ENCODE measurements at regions not wholly inside any gene's neighbourhood (a gene's known extent, or its start where the extent isn't known, plus 50 kb on each side); places are given as distances from the start of the nearest gene placed in this dataset.

DNA sequence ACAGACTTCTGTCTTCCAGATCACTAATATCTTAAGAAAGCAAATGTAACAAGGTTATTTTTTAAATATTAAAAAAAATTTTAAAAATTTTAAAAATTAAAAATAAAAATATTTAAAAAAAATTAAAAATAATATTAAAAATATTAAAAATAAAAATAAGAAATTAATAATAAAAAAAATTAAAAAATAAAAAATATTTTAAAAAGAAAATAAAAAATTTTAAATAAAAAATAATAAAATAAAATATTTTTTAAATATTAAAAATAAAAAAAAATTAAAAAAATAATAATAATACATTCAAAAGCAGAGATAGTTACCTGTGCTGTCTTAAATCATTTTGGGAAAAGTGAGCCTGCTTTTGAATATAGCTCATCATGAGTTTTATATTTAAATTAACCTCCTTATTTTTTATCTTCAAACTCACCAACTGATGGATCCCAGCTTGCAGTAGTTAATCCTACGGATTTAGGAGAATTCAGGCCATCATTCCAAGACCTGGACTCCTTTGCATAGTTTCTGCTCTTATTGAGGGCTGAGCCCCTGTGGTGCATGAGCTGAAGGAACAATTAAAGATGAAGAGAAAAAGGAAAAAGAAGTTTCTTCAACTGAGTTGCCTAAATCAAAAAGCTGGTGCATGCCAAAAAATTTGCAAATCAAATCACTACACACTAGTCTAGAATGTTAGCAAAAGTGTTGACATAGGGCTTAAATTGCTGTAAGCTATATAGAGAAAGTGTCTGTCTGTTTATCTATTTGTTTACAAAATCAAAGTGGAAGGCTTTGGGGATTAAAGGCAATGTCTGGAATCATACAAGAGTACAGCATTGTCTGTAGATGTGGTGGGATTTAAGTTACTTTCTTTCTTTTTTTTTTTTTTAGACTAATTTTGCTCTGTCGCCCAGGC, 50.5 kb upstream of the ZNF438 start:
- DNase-seq: no peak

DNA sequence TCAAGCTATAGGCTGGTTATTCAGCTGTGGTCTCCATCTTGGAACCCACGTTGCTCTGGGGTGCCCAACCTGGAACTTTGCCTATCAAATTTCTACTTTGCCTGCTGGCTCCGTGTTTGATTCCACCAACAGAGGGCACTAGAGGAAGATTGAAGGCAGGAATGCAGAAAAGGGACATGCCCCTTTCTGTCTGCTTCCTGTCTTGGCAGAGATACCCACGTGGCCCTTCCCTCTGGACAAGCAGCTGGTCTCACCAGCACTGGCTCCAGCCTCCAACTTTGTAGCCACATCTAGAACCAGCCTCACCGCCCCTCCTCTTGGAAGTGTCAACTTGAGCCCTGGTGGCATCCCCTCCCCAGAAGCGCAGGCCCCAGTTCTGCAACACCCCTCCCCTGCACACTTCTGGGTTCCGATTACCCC, 52.1 kb upstream of the ZNF438 start:
- DNase-seq: peak; percentile 61

DNA sequence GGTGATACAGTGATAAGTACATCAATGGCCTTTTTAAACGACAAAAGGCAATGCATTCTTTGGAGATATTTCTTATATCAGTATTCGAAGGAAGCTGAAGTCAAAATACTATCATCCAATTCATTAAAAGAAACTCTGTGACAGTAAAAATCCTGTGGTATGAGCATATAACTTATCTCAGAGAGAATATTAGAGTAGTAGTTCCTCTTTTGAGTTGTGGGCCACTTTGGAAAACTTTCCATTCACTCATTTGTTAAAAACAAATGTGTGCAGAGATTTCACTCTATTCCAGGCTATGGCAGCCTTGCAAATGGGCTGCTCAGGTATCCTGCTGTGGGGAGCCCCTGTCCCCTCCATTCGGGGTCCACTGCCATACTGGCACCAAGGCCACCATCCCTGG, 55.3 kb upstream of the ZNF438 start:
- DNase-seq: no peak

DNA sequence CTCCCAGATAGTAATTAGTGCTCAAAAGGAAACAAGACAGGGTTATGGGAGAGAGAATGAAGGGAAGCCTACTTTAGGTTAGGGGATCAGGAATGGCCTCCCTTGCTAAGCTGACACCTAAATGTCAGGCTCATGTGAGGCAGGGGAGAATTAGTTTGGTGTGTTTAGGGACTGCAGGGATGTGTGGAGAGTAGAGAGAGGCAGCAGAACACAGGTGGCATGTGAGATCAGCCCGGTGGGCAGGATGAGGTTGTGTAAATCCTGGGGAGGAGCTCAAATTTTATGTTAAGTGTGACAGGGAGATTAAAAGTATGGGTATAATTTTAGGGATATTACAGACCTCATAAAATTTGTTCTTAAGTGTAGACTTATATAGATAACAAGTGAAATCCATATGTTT, 56.2 kb upstream of the ZNF438 start:
- DNase-seq: no peak

DNA sequence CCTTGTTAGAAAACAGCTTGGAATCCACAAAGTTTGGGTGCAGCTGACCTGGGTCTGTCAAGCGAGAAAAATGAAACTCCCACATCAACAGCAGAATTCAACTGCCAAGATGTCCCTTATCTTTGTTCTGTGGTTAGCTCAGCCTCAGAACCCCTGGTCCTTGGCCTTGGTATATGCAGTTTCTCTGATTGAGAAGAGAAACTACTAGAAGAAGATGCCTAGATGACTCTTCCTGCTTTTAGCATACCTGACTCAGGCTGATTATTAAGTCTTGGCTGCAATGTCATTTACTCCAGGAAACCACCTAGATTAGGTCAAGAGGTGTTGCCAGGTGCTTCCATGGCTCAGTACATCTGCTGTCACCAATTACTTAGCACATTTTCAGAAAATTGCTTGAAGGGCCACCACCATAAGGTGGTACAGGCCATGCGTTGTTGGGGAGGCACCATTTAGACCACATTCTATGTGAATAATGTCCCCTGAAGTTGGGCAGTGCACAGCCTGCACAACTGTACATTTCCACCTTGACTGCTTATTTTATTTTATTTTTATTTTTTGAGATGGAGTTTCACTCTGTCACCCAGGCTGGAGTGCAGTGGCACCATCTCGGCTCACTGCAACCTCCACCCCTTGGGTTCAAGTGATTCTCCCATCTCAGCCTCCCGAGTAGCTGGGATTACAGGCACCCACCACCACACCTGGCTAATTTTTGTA, 59.4 kb upstream of the ZNF438 start:
- no peak for DNase-seq

DNA sequence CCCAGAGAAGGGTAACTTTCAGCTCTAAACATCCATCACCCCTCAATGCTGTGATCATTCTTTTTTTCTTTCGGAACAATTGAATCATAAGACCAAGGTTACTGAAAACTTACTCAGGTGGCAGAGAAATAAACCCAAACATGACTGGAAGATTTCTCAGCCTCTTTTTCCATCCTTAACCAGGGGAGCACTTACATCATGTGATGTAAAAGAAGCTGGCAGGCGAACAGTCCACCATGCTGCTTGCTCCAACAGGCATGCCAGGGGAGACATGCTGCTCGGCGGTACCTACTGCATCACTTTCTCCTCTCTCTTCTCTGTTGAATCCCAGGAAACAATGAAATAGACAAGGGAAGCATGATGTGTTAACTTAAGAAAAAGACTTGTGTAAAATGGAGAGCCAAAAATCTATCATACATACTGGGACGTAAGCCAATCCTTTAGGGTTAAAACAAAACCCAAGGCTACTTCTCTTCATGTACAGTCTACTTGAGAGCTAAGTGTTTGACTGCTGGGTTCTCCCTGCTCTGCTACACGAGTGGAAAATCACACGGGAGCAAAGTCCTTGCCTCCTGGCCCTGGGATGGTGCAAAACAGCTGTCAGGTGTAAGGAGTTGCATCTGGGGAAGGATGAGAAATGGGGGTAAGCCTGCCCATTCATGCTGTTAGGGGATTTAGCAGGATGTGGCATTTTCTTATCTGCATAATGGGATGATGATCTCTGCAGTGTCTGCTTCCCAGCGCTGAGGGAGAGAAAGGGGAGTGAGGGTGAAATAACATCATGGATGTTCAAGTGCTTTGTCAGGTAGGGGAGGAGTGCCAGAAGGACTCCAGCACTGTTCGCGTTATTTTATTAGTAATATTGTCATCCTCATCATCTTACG, 64.3 kb upstream of the ZNF438 start:
- DNase-seq: peak; percentile 18

DNA sequence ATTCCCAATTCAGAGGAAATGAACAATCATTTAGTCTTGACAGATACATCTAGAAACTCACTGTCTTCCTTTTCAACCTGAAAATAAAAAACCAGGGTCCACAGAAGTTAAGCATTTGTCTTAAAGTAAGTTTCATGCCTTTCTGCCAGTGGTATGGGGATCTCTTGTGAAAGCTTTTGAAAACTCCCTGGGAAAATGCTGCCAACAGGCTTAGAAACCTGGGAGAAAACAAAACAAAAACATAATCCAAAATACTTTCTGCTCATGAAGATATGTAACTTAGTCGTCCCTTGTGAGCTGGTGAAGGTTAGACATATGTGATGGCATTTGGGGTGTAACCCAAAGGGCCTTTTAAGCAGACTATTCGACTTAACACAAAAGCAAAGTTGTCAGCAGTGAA, 66.4 kb upstream of the ZNF438 start:
- no peak for DNase-seq

DNA sequence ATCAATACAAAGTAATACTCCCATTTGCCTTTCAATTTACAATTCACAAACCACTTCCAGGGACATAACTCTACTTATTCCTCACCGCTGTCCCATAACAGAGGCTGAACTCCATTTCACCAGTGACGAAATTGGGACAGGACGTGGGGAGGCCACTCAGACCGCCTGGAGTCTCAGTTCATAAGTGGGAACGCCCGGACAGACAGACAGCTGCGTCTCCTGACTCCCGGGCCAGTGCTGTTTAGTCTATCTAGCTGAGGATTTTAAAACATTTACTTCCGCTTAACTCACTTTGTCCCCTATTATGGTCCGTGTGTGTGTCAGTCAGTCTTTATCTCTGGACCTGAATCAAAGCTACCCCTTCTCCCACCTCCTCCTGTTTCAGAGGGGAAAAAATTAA, 67.4 kb upstream of the ZNF438 start:
- no peak for DNase-seq

DNA sequence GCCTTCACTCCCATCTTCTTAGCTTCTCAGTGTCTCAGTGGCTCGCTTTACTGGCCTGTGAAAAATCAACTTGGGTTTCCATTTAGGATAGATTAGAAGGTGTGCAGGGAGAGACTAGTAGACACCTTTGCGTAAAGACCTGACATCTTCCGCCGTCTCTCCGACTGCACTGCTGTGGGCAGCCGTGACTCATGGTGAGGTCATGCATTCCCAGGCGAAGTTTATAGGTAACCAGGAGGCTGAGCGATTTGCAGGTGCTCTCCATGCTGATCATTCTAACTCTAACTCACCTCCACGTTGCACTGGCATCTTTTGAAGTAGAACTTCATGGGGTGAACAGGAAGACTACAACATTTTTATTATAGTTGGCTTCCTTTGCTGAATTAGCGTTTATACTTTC, 68.0 kb upstream of the ZNF438 start:
- DNase-seq: peak; percentile 24

DNA sequence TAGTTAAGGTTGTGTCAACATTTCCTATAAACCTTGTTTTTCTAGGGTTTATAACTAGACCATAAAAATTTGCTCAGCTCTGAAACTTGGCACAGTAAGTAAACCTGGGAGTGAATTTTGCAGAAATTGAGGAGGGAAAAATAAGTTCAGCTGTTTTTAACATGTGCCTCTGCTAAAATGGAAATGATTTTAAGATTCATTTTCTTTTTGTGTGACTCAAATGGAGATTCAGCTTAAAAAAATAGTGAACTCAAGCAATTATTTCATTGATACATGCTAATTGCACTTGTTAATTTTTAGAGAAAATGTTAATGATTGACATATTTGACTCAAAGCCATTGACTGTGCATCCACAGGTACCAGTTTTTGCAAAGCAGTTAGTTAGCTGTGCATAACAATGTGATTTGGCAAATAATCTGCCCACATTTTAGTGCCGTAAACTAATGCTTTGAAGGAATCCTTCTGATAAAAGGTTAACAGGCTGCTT, 68.5 kb upstream of the ZNF438 start:
- no peak for DNase-seq

DNA sequence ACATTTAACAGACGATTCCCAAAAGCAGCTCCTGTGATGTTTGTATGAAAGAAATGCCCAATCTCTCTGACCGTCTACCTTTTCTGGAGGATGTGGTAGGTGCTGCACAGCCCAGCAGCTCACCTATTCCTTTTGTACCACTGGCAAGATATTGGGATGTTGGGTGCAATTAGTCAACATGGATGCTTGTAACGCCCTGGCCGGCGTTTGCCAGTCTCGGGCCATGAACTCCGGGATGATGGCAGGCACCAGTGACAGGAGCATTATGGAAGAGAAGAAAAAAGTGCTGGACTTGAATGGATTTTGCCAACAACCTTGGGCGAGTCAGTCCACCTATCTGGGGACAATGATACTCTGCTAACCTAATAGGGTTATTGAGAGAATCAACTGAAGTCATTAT, 69.0 kb upstream of the ZNF438 start:
- no peak for DNase-seq

DNA sequence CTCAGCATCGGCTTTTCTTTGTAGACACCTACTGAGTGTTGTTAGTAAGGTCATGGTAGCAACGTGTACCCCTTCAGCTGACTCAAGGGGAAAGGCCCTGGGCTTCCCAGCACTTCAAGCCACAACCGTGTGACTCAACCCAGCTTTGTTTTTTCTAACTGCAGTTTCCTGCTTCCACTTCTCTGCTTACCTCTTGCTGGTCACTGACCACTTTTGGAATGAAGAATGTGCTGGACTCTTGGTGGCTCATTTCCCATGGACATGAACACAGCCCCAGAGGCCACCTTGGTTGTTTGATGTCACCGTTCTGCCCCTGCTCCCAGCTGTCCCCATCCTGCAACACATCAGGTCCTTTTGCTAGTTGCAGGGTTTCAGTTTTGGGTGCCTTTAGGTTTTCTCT, 69.5 kb upstream of the ZNF438 start:
- DNase-seq: peak; percentile 71

DNA sequence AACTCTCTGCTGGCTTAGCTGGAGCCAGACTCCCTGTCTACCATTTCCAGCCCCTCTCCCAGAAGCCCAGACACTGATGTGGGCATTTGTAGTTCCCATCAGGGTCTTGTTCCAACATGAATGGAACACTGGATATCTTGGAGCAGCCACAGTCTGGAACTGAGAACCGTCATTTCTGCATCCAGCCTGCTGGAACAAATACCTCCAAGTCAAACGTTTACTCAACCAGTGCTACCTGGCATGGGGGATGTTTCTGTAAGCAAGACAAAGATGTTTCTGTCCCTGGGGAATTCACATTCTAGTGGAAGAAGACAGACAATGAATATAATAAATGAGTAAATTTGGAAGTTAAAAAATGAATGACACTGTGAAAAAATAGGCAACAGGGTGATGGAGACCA, 70.8 kb upstream of the ZNF438 start:
- DNase-seq: no peak

DNA sequence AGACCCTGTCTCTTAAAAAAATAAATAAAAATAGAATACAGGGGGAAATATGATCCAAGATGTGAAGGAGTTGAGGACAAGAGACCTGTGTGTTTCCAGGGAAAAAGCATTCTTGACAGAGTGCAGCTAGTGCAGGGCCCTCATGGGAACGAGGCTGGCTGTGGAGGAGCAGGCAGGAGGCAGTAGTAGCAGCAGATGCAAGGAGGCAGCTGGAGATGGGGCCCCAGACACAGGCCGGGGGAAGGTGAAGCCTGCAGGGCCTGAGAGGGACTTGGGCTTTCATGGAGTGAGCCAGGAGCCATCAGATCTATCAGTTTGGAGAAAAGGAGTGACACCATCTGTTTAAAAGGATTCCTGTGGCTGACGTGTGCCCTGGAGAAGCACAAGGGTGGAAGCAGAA, 71.4 kb upstream of the ZNF438 start:
- no peak for DNase-seq

DNA sequence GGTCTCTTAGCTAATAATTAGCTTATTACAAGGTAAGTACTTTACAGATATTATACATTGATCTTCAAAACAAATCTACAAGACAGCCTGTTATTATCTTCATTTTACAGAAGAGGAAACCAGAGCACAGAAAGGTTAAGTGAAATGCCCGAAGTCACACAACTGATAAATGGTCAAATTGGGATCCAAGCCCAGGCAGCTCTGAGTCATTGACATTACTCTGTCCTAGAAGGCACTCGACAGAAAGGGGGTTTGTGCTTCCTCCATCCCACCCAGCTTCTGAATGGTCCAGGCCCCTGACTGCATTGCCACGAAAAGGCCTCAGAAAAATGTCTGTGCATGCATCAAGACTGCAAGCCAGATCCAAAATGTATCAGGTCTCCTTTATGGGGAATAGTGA, 81.3 kb upstream of the ZNF438 start:
- DNase-seq: no peak

DNA sequence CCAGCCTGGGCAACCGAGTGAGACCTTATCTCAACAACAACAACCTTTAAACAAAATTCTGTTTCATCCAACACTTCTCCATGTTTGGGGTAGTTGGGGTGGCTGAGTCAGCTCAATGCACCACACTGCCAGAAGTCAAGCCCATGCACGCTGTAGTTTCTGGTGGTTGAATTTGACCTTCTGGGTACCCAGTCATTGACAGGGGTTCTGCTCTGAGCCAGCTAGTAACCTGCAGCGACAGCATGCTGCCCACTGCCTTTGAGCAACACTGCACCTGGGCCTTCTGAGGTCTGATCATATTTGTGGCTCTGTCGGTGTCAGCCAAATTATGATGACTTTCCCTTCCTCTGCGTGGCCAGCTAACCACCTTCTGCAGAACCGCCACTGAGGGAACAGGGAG, 84.6 kb upstream of the ZNF438 start:
- no peak for DNase-seq

DNA sequence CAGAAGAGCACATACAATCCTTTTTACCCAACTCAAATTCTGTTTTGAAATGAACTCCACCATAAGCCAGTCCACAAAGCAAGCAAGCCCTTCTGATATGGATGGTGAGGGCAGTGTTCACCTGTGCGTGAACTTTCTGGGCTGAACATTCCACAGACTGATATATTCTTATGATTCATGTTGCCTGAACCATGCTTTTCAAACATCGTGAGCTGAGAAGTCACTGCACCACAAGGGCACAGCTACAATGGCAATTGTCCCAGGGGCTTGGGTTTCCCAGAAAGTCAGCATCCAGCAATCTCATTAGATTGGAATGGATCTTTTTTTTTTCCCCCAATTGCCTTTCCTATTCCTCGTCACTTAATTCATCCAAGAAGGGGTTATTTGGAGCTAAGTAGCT, 86.9 kb upstream of the ZNF438 start:
- DNase-seq: no peak

DNA sequence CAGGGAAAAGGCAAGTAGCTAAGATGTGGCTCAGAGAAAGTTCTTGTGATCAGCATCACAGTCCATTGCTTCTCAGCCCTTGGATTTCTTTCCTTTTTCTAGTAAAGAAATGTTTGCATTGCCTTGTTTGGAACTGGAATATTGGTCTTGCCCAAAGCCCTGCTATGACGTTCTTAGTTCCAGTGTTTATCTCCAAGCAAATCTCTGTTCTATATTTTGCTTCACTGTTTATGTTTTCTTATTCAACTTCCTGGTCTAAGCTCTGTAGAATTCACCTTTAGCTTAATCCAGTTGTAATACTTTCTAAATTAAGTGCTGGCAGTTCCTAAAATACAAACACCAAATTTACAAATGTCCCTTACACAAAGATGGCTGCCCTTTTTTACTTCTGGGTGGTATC, 88.7 kb upstream of the ZNF438 start:
- no peak for DNase-seq

DNA sequence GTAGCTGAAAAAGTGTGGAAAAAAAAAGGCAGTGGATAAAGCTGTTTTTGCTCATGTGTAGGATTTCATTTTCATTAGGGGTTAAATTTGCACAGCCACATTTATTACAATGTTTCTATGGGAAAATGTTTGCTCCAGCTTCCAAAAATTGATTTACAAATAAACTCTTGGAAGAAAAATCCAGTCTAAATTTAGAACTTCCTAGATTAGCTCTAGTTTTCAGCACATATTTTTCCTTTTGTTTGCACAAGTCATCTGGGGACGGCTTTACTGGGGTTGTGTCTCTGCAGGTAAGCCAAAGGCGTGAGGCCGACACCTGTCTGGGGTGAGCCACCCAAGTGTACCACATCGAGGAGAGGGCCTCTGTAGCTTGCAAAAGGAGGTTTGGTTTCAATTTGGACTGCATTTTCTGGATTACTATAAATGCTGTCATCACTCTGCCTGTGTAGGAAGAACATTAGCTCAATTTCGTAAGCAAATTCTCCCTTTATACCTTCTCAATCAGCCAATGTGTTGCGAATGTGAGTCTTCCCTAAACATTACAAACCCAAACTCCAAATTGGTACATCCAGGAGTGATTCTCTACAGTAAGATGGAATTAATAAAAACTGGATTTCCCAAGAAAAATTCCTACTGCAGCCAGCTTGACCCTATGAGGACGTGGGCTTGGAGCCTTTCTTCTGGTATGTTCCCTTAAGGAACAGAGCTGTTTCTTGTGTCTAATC, 89.5 kb upstream of the ZNF438 start:
- no peak for DNase-seq

DNA sequence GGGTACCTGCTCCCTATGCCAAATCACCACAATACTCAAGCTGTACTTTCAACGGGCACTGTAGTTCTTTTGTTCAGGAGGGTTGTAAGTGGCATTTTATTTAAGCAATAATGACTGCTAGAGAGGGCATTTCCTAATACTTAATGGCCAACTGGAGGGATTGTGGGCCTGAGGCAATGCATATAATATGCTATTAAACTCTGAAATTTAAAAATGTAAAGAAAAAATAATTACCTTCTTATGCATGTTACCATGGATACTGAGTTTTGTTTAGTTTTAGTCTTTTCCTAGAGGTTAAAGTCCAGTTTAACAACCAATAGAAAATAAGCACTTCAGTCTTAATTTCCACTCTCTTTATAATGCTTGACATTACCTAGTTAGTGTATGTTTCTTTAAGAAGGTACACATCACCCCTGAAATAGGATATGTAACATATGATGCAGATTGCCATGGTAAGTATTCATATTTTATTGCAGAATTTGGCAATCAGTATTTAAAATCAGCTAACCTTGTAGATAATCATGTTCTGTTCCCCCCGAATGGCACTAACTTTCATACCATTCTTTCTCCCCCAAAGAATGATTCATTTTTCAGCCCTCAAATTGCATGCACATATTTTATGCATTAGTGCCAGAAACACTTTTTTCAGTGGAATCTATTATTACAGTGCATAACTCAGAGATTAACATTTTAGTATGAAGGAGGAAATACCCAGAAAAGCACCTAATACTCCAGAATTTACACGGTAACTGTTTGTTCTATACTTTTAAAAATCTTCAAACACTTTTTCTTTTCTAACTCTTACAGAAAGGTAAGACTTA, 90.3 kb upstream of the ZNF438 start:
- no peak for DNase-seq

DNA sequence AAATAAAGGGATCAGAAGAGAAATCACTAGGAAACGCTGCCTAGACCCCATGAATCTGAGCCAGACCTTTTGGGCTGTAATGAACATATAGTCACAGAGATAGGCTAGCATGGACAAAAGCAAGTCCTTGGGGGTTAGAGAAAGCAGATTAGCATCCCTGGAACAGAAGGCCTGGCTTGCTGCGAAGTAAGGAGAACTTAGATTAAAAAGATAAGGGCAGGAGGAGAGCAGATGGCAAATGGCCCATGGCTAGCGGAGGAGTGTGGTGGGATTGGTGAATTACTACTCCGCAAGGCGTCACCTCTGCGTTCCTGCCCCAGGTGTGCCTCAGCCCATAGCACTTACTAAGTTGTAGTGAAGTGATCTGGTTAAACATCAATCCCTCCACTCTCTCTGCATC, 92.3 kb upstream of the ZNF438 start:
- no peak for DNase-seq

DNA sequence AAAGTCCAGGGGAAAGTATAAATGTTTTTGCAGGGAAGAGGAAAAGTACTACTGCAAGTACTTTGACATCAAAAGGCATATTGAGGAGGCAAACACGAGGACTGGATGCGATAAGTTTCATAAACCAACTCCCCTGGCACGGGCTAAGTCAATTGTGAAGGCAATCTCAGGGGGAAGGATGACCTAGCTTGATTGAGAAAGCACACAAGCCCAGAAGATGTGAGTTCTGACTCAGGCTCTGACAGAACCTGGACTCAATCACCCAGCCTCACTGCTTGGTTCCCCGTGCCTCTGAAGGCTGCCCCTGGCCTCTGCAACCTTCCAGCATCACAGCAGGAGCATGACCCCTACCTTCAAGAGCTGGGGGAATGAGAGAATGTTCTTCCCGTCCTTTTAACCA, 93.2 kb upstream of the ZNF438 start:
- DNase-seq: no peak

Measured in activated naive CD4-positive, alpha-beta T cell treated with anti-CD3 and anti-CD28 coated beads, Interleukin-2, amount 50 U/mL, for 16 hours (primary cell).